ENCODE measurements at regions not wholly inside any gene's neighbourhood (a gene's known extent, or its start where the extent isn't known, plus 50 kb on each side); places are given as distances from the start of the nearest gene placed in this dataset.

DNA sequence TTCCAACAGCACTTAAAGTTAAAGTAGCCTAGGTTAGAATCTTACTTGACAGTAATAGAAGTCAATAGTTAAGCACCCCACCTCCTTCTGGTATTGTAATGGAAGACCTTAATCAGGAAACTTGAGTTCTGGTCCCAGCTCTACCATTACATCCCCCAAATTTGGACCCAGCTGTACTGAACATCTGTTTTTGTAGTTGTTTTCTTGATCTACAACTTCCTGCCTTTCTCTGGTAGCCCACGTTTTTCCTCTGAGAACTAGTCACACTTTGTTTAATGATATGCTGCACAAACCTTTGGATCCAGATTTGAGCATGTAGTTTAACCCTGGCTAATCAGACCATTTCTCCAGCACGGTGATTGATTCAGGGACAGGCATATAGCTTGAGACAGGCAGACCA is 505.0 kb downstream of the HS3ST4 start:
- ChIA-PET CTCF (ENCODE audit: low intra/inter-chr PET ratio) (no interaction called here), POLR2A (interaction anchor here (0.7 kb wide), 1 partner anchor 16 kb away, joined by 3 read pairs; no protein-coding TSS in a partner anchor)
- intact Hi-C loops (cut with micrococcal nuclease), result no loop called here

DNA sequence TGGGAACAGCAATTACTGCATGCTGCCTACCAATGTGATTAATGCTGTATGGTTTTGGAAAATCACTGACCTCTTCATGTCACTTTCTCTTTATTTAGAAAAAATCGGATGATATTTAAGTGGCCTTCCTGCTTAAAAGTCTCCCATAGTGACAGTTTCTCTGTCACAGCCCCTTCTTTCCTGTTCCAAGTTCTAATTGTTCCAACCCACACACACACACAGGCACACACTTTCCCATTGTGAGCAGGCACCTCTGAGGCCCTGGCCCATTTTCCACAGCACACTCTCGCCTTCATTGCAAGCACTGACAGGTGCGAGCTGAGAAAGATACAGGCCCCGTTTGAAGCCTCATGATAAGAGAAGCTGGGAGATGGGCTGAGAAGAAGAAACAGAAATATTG is 505.9 kb downstream of the HS3ST4 start:
- no peaks in the 10 kb centered on the region for H3K27me3 ChIP-seq (ENCODE audit: control insufficient read depth in 2 of 2, insufficient read depth in 2 of 2, low read length in 2 of 2)
- no peak overlapping the region for H2AFZ ChIP-seq (ENCODE audit: low read depth, low read length)
- no TSS peak for BruUV-seq (replicated peaks)
- POLR2A ChIA-PET, result interaction anchor here (0.7 kb wide), 1 partner anchor 17 kb away, joined by 3 read pairs; no protein-coding TSS in a partner anchor
- FAIRE-seq (no peak), ATAC-seq (no peak), DNase-seq (ENCODE audit: extremely low read depth in 1 of 4, low spot score in 3 of 4) (no peak)
- WGBS (ENCODE audit: insufficient coverage, low coverage, missing lambda C conversion rate), result 0% methylated on average over 4 of the region's 4 CpGs
- no peaks in the 10 kb centered on the region for H3K9me3 ChIP-seq (replicated peaks; ENCODE audit: control insufficient read depth, insufficient read depth, low read depth, low read length)
- H3K9ac ChIP-seq (ENCODE audit: insufficient read depth in 1 of 2, low read depth in 2 of 2, low read length in 2 of 2), result no peak overlapping the region
- no peaks in the 10 kb centered on the region for H4K20me1 ChIP-seq (replicated peaks; ENCODE audit: control insufficient read depth, insufficient read depth, low read length)
- H3K36me3 ChIP-seq (ENCODE audit: control insufficient read depth, insufficient read depth, low read length), result no peaks in the 10 kb centered on the region
- CTCF ChIA-PET (ENCODE audit: low intra/inter-chr PET ratio), result no interaction called here
- no peaks in the 10 kb centered on the region for H3K79me2 ChIP-seq (ENCODE audit: control insufficient read depth, insufficient read depth, low read length)
- no peak overlapping the region for H3K27ac ChIP-seq (ENCODE audit: extremely low read depth, low read depth, low read length)
- no peak overlapping the region for H3K4me2 ChIP-seq (ENCODE audit: insufficient read depth, low read length)
- no peaks in the 10 kb centered on the region for H3K4me1 ChIP-seq (replicated peaks in 1 of 2; ENCODE audit: control insufficient read depth in 2 of 2, insufficient read depth in 2 of 2, low read length in 2 of 2)
- H3K4me3 ChIP-seq, result no peak overlapping the region
- H3K9me1 ChIP-seq (ENCODE audit: control insufficient read depth, insufficient read depth, low read length), result no peaks in the 10 kb centered on the region
- intact Hi-C loops (cut with micrococcal nuclease) (no loop called here), in situ Hi-C loops (cut with MboI) (no loop called here)
- TF ChIP-seq E2F3 (CRISPR knock-in tag; IDR thresholded peaks at IDR 0.05) (no peak), ZEB2 (IDR thresholded peaks at IDR 0.05) (no peak), KLF13 (tag; IDR thresholded peaks at IDR 0.05; ENCODE audit: borderline replicate concordance, low read depth) (no peak)
- TF ChIP-seq, protein P1, sequence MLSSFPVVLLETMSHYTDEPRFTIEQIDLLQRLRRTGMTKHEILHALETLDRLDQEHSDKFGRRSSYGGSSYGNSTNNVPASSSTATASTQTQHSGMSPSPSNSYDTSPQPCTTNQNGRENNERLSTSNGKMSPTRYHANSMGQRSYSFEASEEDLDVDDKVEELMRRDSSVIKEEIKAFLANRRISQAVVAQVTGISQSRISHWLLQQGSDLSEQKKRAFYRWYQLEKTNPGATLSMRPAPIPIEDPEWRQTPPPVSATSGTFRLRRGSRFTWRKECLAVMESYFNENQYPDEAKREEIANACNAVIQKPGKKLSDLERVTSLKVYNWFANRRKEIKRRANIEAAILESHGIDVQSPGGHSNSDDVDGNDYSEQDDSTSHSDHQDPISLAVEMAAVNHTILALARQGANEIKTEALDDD (IDR thresholded peaks at IDR 0.05), result no peak
- TF ChIP-seq, protein P2, sequence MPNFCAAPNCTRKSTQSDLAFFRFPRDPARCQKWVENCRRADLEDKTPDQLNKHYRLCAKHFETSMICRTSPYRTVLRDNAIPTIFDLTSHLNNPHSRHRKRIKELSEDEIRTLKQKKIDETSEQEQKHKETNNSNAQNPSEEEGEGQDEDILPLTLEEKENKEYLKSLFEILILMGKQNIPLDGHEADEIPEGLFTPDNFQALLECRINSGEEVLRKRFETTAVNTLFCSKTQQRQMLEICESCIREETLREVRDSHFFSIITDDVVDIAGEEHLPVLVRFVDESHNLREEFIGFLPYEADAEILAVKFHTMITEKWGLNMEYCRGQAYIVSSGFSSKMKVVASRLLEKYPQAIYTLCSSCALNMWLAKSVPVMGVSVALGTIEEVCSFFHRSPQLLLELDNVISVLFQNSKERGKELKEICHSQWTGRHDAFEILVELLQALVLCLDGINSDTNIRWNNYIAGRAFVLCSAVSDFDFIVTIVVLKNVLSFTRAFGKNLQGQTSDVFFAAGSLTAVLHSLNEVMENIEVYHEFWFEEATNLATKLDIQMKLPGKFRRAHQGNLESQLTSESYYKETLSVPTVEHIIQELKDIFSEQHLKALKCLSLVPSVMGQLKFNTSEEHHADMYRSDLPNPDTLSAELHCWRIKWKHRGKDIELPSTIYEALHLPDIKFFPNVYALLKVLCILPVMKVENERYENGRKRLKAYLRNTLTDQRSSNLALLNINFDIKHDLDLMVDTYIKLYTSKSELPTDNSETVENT (CRISPR knock-in tag; IDR thresholded peaks at IDR 0.05), result no peak

More for the DNA sequence above, 505.0 kb downstream of the HS3ST4 start:
- Histone ChIP-seq H2AFZ (ENCODE audit: low read depth, low read length) (no peak overlapping the region), H4K20me1 (replicated peaks; ENCODE audit: control insufficient read depth, insufficient read depth, low read length) (no peaks in the 10 kb centered on the region), H3K9me3 (replicated peaks; ENCODE audit: control insufficient read depth, insufficient read depth, low read depth, low read length) (no peaks in the 10 kb centered on the region), H3K27ac (ENCODE audit: extremely low read depth, low read depth, low read length) (no peak overlapping the region), H3K27me3 (ENCODE audit: control insufficient read depth in 2 of 2, insufficient read depth in 2 of 2, low read length in 2 of 2) (no peaks in the 10 kb centered on the region), H3K36me3 (ENCODE audit: control insufficient read depth, insufficient read depth, low read length) (no peaks in the 10 kb centered on the region), H3K9me1 (ENCODE audit: control insufficient read depth, insufficient read depth, low read length) (no peaks in the 10 kb centered on the region), H3K4me3 (no peak overlapping the region), H3K4me1 (replicated peaks in 1 of 2; ENCODE audit: control insufficient read depth in 2 of 2, insufficient read depth in 2 of 2, low read length in 2 of 2) (no peaks in the 10 kb centered on the region), H3K4me2 (ENCODE audit: insufficient read depth, low read length) (no peak overlapping the region), H3K79me2 (ENCODE audit: control insufficient read depth, insufficient read depth, low read length) (no peaks in the 10 kb centered on the region), H3K9ac (ENCODE audit: insufficient read depth in 1 of 2, low read depth in 2 of 2, low read length in 2 of 2) (no peak overlapping the region)
- 4% methylated on average over 2 of the region's 2 CpGs for WGBS (ENCODE audit: insufficient coverage, low coverage, missing lambda C conversion rate)
- TF ChIP-seq RBBP5 (IDR thresholded peaks at IDR 0.05; ENCODE audit: borderline replicate concordance, insufficient read depth, low read length, poor library complexity, severe bottlenecking), result no peak
- no peak for TF ChIP-seq ILF3 (IDR thresholded peaks at IDR 0.05; ENCODE audit: borderline replicate concordance)
- TF ChIP-seq, protein P3, sequence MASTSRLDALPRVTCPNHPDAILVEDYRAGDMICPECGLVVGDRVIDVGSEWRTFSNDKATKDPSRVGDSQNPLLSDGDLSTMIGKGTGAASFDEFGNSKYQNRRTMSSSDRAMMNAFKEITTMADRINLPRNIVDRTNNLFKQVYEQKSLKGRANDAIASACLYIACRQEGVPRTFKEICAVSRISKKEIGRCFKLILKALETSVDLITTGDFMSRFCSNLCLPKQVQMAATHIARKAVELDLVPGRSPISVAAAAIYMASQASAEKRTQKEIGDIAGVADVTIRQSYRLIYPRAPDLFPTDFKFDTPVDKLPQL (IDR thresholded peaks at IDR 0.05; ENCODE audit: extremely low read depth, insufficient read length), result no peak
- TF ChIP-seq ZFP1 (CRISPR knock-in tag; IDR thresholded peaks at IDR 0.05), result no peak
- TF ChIP-seq PCBP1 (IDR thresholded peaks at IDR 0.05; ENCODE audit: low read depth, low read length, poor library complexity, severe bottlenecking), result no peak
- TF ChIP-seq TAL1 (IDR thresholded peaks at IDR 0.05), result no peak
- no peak for TF ChIP-seq MTA2 (IDR thresholded peaks at IDR 0.05; ENCODE audit: low read depth)
- TF ChIP-seq SMAD1 (IDR thresholded peaks at IDR 0.05; ENCODE audit: low read depth, low read length, partially characterized antibody), result no peak
- no peak for TF ChIP-seq ZBTB1 (CRISPR knock-in tag; IDR thresholded peaks at IDR 0.05; ENCODE audit: borderline replicate concordance, low read depth)
- FAIRE-seq (no peak), DNase-seq (ENCODE audit: extremely low read depth in 1 of 4, low spot score in 3 of 4) (no peak), ATAC-seq (no peak)
- in situ Hi-C loops (cut with MboI), result no loop called here
- no TSS peak for BruUV-seq (replicated peaks)
